ENCODE measurements at regions not wholly inside any gene's neighbourhood (a gene's known extent, or its start where the extent isn't known, plus 50 kb on each side); places are given as distances from the start of the nearest gene placed in this dataset.

DNA sequence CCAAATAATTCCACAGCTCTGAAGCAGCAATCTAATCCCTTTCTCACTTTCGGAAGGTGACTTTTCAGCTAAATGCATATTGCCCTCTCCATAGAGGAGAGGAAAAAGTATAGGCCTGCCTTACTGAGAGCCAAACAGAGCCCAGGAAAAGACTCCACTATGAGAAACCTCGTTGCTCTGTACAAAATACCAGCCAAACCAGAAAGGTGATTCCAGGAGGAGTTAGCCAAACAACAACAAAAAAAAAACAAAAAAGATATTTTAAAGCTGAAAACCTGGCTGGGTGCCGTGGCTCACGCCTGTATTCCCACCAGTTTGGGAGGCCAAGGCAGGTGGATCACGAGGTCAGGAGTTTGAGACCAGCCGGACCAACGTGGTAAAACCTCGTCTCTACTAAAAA, 70.5 kb downstream of the HOXA1 start:
- TF ChIP-seq, protein P1, sequence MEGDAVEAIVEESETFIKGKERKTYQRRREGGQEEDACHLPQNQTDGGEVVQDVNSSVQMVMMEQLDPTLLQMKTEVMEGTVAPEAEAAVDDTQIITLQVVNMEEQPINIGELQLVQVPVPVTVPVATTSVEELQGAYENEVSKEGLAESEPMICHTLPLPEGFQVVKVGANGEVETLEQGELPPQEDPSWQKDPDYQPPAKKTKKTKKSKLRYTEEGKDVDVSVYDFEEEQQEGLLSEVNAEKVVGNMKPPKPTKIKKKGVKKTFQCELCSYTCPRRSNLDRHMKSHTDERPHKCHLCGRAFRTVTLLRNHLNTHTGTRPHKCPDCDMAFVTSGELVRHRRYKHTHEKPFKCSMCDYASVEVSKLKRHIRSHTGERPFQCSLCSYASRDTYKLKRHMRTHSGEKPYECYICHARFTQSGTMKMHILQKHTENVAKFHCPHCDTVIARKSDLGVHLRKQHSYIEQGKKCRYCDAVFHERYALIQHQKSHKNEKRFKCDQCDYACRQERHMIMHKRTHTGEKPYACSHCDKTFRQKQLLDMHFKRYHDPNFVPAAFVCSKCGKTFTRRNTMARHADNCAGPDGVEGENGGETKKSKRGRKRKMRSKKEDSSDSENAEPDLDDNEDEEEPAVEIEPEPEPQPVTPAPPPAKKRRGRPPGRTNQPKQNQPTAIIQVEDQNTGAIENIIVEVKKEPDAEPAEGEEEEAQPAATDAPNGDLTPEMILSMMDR (IDR thresholded peaks at IDR 0.05; ENCODE audit: poor library complexity), result no peak
- no peak for TF ChIP-seq EZH2 (IDR thresholded peaks at IDR 0.05; ENCODE audit: borderline replicate concordance)

Measured in hepatocyte (in vitro differentiated cells).